ENCODE measurements at regions not wholly inside any gene's neighbourhood (a gene's known extent, or its start where the extent isn't known, plus 50 kb on each side); places are given as distances from the start of the nearest gene placed in this dataset.

GRCh38 chr10:128660726-128661125 lies 534.5 kb upstream of the MKI67 start:
- TF ChIP-seq, protein P1, sequence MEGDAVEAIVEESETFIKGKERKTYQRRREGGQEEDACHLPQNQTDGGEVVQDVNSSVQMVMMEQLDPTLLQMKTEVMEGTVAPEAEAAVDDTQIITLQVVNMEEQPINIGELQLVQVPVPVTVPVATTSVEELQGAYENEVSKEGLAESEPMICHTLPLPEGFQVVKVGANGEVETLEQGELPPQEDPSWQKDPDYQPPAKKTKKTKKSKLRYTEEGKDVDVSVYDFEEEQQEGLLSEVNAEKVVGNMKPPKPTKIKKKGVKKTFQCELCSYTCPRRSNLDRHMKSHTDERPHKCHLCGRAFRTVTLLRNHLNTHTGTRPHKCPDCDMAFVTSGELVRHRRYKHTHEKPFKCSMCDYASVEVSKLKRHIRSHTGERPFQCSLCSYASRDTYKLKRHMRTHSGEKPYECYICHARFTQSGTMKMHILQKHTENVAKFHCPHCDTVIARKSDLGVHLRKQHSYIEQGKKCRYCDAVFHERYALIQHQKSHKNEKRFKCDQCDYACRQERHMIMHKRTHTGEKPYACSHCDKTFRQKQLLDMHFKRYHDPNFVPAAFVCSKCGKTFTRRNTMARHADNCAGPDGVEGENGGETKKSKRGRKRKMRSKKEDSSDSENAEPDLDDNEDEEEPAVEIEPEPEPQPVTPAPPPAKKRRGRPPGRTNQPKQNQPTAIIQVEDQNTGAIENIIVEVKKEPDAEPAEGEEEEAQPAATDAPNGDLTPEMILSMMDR (IDR thresholded peaks at IDR 0.05; ENCODE audit: low read depth, low read length), result no peak
- no peak for TF ChIP-seq EZH2phosphoT487 (IDR thresholded peaks at IDR 0.05; ENCODE audit: low read depth)

Data from OCI-LY3 (cell line).